H9 (cell line): ENCODE measurements at regions not wholly inside any gene's neighbourhood (a gene's known extent, or its start where the extent isn't known, plus 50 kb on each side); places are given as distances from the start of the nearest gene placed in this dataset.

Source experiments
- DNase-seq: peaks from one replicate; pipeline ENCODE4 v3.0.0-alpha.2; 2017
- H2AFZ ChIP-seq: one replicate; pipeline ENCODE4 v1.6.1; 2013; ENCODE audit warnings: mild to moderate bottlenecking, low read length, control low read depth, moderate library complexity
- H2AK5ac ChIP-seq: 2 replicates; pipeline ENCODE4 v1.6.1; 2013; ENCODE audit warnings: low read length, control low read depth, mixed read lengths; ENCODE audit not compliant: insufficient read length
- H2BK120ac ChIP-seq: one replicate; pipeline ENCODE4 v1.6.1; 2013; ENCODE audit warnings: low read depth, mild to moderate bottlenecking, low read length, control low read depth, inconsistent platforms; ENCODE audit not compliant: poor library complexity, severe bottlenecking
- H2BK12ac ChIP-seq: 2 replicates; pipeline ENCODE4 v1.6.1; 2013; ENCODE audit warnings: low read length, control low read depth, mixed read lengths, low read depth; ENCODE audit not compliant: insufficient read length
- H2BK15ac ChIP-seq: 2 replicates; pipeline ENCODE4 v1.6.1; 2013; ENCODE audit warnings: low read depth, low read length, control low read depth
- H2BK20ac ChIP-seq: one replicate; pipeline ENCODE4 v1.6.1; 2013; ENCODE audit warnings: low read depth, mild to moderate bottlenecking, low read length, control low read depth, inconsistent platforms; ENCODE audit not compliant: poor library complexity, severe bottlenecking
- H2BK5ac ChIP-seq: 2 replicates; pipeline ENCODE4 v1.6.1; 2013; ENCODE audit warnings: low read length, control low read depth, mixed read lengths; ENCODE audit not compliant: insufficient read length
- H3K14ac ChIP-seq: 2 replicates; pipeline ENCODE4 v1.6.1; 2013; ENCODE audit warnings: low read length, control low read depth; ENCODE audit not compliant: insufficient read depth
- H3K18ac ChIP-seq: 2 replicates; pipeline ENCODE4 v1.6.1; 2013; ENCODE audit warnings: low read depth, mild to moderate bottlenecking, mixed read lengths, low read length, control low read depth; ENCODE audit not compliant: insufficient read length
- H3K23ac ChIP-seq: 2 replicates; pipeline ENCODE4 v1.6.1; 2013; ENCODE audit warnings: low read length, control low read depth, mixed read lengths, low read depth; ENCODE audit not compliant: insufficient read length
- H3K23me2 ChIP-seq: 2 replicates; pipeline ENCODE4 v1.6.1; 2013; ENCODE audit warnings: low read depth, mild to moderate bottlenecking, mixed read lengths, low read length, control low read depth; ENCODE audit not compliant: insufficient read length, poor library complexity, severe bottlenecking
- H3K27ac ChIP-seq: 2 replicates; pipeline ENCODE4 v1.5.1; 2013; ENCODE audit warnings: low read length, control low read depth, mixed read lengths, low read depth; ENCODE audit not compliant: insufficient read length
- H3K27me3 ChIP-seq: 2 replicates; pipeline ENCODE4 v1.6.1; 2013; ENCODE audit warnings: low read length, control low read depth, inconsistent platforms; ENCODE audit not compliant: insufficient read depth
- H3K4ac ChIP-seq: 2 replicates; pipeline ENCODE4 v1.6.1; 2013; ENCODE audit warnings: low read depth, mild to moderate bottlenecking, control low read depth, inconsistent platforms, low read length, moderate library complexity
- H3K4me1 ChIP-seq: 2 replicates; pipeline ENCODE4 v1.6.1; 2013; ENCODE audit warnings: low read length, control low read depth, inconsistent platforms; ENCODE audit not compliant: insufficient read depth
- H3K4me2 ChIP-seq: 2 replicates; pipeline ENCODE4 v1.6.1; 2013; ENCODE audit warnings: low read length, control low read depth, mixed read lengths; ENCODE audit not compliant: insufficient read length, insufficient read depth
- H3K56ac ChIP-seq: 2 replicates; pipeline ENCODE4 v1.6.1; 2013; ENCODE audit warnings: low read depth, mild to moderate bottlenecking, mixed read lengths, low read length, control low read depth; ENCODE audit not compliant: insufficient read length
- H3K79me1 ChIP-seq: 2 replicates; pipeline ENCODE4 v1.6.1; 2013; ENCODE audit warnings: low read depth, mild to moderate bottlenecking, moderate library complexity, low read length, control low read depth, inconsistent platforms; ENCODE audit not compliant: insufficient read depth, poor library complexity, severe bottlenecking
- H3K79me2 ChIP-seq: 2 replicates; pipeline ENCODE4 v1.6.1; 2013; ENCODE audit warnings: low read length, control low read depth, inconsistent platforms; ENCODE audit not compliant: insufficient read depth
- H3K9ac ChIP-seq: 2 replicates; pipeline ENCODE4 v1.6.1; 2013; ENCODE audit warnings: low read length, control low read depth, mixed read lengths; ENCODE audit not compliant: insufficient read length; ENCODE audit errors: extremely low read depth
- H3K9me3 ChIP-seq: one replicate; pipeline ENCODE4 v1.6.1; 2013; ENCODE audit warnings: low read depth, low read length, inconsistent platforms; ENCODE audit not compliant: control insufficient read depth
- H3T11ph ChIP-seq: one replicate; pipeline ENCODE4 v1.6.1; 2013; ENCODE audit warnings: mild to moderate bottlenecking, low read length, control low read depth, inconsistent platforms
- H4K20me1 ChIP-seq: one replicate; pipeline ENCODE4 v1.6.1; 2013; ENCODE audit not compliant: control insufficient read depth, insufficient read length, insufficient read depth
- H4K5ac ChIP-seq: 2 replicates; pipeline ENCODE4 v1.6.1; 2013; ENCODE audit warnings: low read depth, mild to moderate bottlenecking, mixed read lengths, low read length, control low read depth; ENCODE audit not compliant: insufficient read length
- H4K8ac ChIP-seq: replicated peaks from 2 replicates; pipeline ENCODE4 v1.6.1; 2013; ENCODE audit warnings: low read length, control low read depth, mixed read lengths, low read depth; ENCODE audit not compliant: insufficient read length
- H4K91ac ChIP-seq: 2 replicates; pipeline ENCODE4 v1.6.1; 2013; ENCODE audit warnings: low read depth, mild to moderate bottlenecking, moderate library complexity, mixed read lengths, low read length, control low read depth; ENCODE audit not compliant: insufficient read length
- H3K27ac Mint-ChIP-seq, 3 experiments: 2 replicates in 2 of 3; 3 replicates in 1 of 3; pipeline ENCODE4 v1.8.0; 2020 to 2021; ENCODE audit warnings: mixed read lengths in 3 of 3, mild to moderate bottlenecking in 1 of 3, moderate library complexity in 1 of 3
- H3K27me3 Mint-ChIP-seq: 2 replicates; pipeline ENCODE4 v1.8.0; 2021; ENCODE audit warnings: low read depth, mild to moderate bottlenecking, moderate library complexity, mixed read lengths
- H3K36me3 Mint-ChIP-seq, 3 experiments: 2 replicates in 2 of 3; 3 replicates in 1 of 3; pipeline ENCODE4 v1.8.0; 2020 to 2021; ENCODE audit warnings: low read depth in 3 of 3, mixed read lengths in 3 of 3; ENCODE audit not compliant: insufficient read depth in 1 of 3
- H3K4me1 Mint-ChIP-seq, 2 experiments: 2 replicates each; pipeline ENCODE4 v1.8.0; 2020; ENCODE audit warnings: mixed read lengths in 2 of 2
- H3K4me3 Mint-ChIP-seq, 2 experiments: 2 replicates in 1 of 2; 3 replicates in 1 of 2; pipeline ENCODE4 v1.8.0; 2020 to 2021; ENCODE audit warnings: mild to moderate bottlenecking in 2 of 2, mixed read lengths in 2 of 2, moderate library complexity in 1 of 2
- H3K9me3 Mint-ChIP-seq, 2 experiments: 2 replicates in 1 of 2; 3 replicates in 1 of 2; pipeline ENCODE4 v1.8.0; 2020; ENCODE audit warnings: mild to moderate bottlenecking in 2 of 2, mixed read lengths in 2 of 2, moderate library complexity in 1 of 2
- CTCF ChIP-seq: fragments of 200-600 bp; sonication (generic); conservative IDR thresholded peaks from 3 replicates; pipeline ENCODE4 v1.8.0; 2021; ENCODE audit warnings: antibody characterized with exemption, mild to moderate bottlenecking
- WGBS: extraction: QIAGEN DNeasy Blood & Tissue Kit; methylation state at CpG from one replicate; pipeline ENCODE4 v1.1.7; 2013; ENCODE audit warnings: missing lambda C conversion rate, low lambda C conversion rate, mixed read lengths; ENCODE audit not compliant: insufficient read length; ENCODE audit errors: extremely low coverage; 5-methylcytosine and 5-hydroxymethylcytosine counted together

- DNase-seq, result no peak
- no peak overlapping the region for H3K23ac ChIP-seq
- Mint-ChIP-seq H3K36me3 (no peaks in the 10 kb centered on the region), H3K27me3 (no peaks in the 10 kb centered on the region), H3K9me3 (no peaks in the 10 kb centered on the region; a peak in 1 of 5 replicates), H3K4me1 (peaks cover 13 to 18% of the 10 kb centered on the region in 2 experiments), H3K27ac (no peak overlapping the region), H3K4me3 (no peak overlapping the region)
- no peak overlapping the region for H4K91ac ChIP-seq
- TF ChIP-seq CTCF, result no peak
- H2BK120ac ChIP-seq, result no peak overlapping the region
- no peak overlapping the region for H3K18ac ChIP-seq
- no peak overlapping the region for H2BK20ac ChIP-seq
- no peak overlapping the region for H3K14ac ChIP-seq
- no peak overlapping the region for H2BK15ac ChIP-seq
- no peaks in the 10 kb centered on the region for H3K23me2 ChIP-seq
- no peak overlapping the region for H3K9ac ChIP-seq
- H3K9me3 ChIP-seq, result no peaks in the 10 kb centered on the region
- H3T11ph ChIP-seq, result no peak overlapping the region
- no peak overlapping the region for H3K4ac ChIP-seq
- H3K79me2 ChIP-seq, result no peaks in the 10 kb centered on the region
- no peak overlapping the region for H2BK5ac ChIP-seq
- H4K8ac ChIP-seq, result no peak overlapping the region
- no peak overlapping the region for H2AK5ac ChIP-seq
- H3K56ac ChIP-seq, result no peak overlapping the region
- H3K79me1 ChIP-seq, result no peaks in the 10 kb centered on the region
- no peaks in the 10 kb centered on the region for H3K27me3 ChIP-seq
- no peaks in the 10 kb centered on the region for H3K4me1 ChIP-seq
- no peak overlapping the region for H3K4me2 ChIP-seq
- no peak overlapping the region for H3K27ac ChIP-seq
- no peak overlapping the region for H2BK12ac ChIP-seq
- no peak overlapping the region for H4K5ac ChIP-seq
- H4K20me1 ChIP-seq, result no peaks in the 10 kb centered on the region
- H2AFZ ChIP-seq, result no peak overlapping the region
- no CpG with 5 or more reads among the region's 1 CpG for WGBS
Observed at GRCh38 chr21:28635541-28635940, 357.1 kb downstream of the LTN1 start.
